Kidney epithelial cell (primary cell): ENCODE measurements at regions not wholly inside any gene's neighbourhood (a gene's known extent, or its start where the extent isn't known, plus 50 kb on each side); places are given as distances from the start of the nearest gene placed in this dataset.
A peak's percentile ranks its signal among the peaks of the same experiment; 100 is the strongest.

Experiments used
- DNase-seq: peaks from one replicate; pipeline ENCODE4 v3.0.0-alpha.2; 2010; ENCODE audit warnings: low read depth
- H3K27me3 ChIP-seq: 2 replicates; pipeline ENCODE4 v1.6.0; 2011; ENCODE audit warnings: low read length; ENCODE audit not compliant: control insufficient read depth, insufficient read depth
- H3K36me3 ChIP-seq: 2 replicates; pipeline ENCODE4 v1.5.1; 2011; ENCODE audit warnings: low read length; ENCODE audit not compliant: control insufficient read depth, insufficient read depth
- H3K4me3 ChIP-seq: 2 replicates; pipeline ENCODE4 v1.5.1; 2011; ENCODE audit warnings: low read depth, mild to moderate bottlenecking, control low read depth, low read length
- TF ChIP-seq, protein P1 (sequence below): IDR thresholded peaks from 2 replicates; pipeline ENCODE4 v1.5.1; 2011; ENCODE audit warnings: mild to moderate bottlenecking, moderate library complexity, low read length, control low read depth, inconsistent platforms; ENCODE audit not compliant: insufficient read depth, poor library complexity, severe bottlenecking

DNA sequence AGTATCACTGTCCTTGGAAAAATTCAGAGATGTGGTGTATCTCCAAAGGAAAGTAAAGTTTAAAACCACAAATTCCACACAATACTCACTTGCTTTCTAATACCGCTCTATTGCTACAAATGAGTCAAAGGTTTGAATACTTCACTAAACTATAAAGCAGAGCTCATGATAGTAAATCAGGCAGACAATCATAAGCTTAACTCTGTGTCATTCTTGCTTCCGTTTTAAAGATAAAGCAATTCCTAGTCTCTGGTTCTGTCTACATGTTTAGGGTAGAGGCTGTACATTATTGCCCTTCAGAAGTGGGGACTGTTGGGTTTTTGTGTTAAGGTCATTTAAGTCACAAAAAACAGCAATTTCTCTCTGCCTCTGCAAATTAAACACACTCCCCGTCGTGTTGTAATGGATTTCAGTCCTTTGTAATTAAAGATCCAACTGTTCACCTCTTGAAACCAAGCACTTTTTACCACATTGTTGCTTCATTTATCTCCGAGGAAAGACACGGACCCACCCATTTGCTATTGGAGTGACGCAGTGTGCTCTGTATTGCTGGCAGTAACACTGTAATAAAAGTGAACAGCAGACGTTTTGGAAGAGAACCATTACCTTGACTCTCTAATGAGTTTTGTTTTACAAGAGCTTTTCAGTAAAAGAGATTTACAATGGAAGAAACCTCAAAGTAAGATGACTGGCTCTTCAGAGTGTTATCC is 83.1 kb upstream of the CNTNAP4 start:
- DNase-seq = no peak
- TF ChIP-seq, protein P1, sequence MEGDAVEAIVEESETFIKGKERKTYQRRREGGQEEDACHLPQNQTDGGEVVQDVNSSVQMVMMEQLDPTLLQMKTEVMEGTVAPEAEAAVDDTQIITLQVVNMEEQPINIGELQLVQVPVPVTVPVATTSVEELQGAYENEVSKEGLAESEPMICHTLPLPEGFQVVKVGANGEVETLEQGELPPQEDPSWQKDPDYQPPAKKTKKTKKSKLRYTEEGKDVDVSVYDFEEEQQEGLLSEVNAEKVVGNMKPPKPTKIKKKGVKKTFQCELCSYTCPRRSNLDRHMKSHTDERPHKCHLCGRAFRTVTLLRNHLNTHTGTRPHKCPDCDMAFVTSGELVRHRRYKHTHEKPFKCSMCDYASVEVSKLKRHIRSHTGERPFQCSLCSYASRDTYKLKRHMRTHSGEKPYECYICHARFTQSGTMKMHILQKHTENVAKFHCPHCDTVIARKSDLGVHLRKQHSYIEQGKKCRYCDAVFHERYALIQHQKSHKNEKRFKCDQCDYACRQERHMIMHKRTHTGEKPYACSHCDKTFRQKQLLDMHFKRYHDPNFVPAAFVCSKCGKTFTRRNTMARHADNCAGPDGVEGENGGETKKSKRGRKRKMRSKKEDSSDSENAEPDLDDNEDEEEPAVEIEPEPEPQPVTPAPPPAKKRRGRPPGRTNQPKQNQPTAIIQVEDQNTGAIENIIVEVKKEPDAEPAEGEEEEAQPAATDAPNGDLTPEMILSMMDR = no peak
- Histone ChIP-seq H3K27me3 (no peaks in the 10 kb centered on the region), H3K36me3 (no peaks in the 10 kb centered on the region), H3K4me3 (no peak overlapping the region)

DNA sequence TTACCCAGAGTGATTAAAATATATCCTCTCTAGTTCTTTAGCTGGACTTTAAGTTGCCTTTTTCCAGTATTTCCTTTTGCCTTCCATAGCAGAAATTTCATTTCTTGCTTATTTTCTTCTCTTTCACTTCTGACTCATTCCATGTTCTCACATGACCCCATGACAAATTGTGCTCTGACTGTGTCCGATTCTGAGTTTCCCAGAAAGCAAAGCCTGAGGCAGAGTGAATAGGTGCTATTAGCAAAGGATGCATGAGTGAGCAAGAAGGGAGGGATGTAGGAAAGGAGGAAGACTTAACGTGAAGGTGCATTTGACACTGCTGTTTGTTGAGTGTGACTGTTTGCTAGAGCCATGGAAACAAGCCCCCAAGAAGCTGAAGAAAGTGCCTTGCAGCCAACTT is 82.6 kb upstream of the CNTNAP4 start:
- peak; percentile 53 for DNase-seq
- Histone ChIP-seq H3K27me3 (no peaks in the 10 kb centered on the region), H3K36me3 (no peaks in the 10 kb centered on the region), H3K4me3 (no peak overlapping the region)
- TF ChIP-seq, protein P1 = no peak

DNA sequence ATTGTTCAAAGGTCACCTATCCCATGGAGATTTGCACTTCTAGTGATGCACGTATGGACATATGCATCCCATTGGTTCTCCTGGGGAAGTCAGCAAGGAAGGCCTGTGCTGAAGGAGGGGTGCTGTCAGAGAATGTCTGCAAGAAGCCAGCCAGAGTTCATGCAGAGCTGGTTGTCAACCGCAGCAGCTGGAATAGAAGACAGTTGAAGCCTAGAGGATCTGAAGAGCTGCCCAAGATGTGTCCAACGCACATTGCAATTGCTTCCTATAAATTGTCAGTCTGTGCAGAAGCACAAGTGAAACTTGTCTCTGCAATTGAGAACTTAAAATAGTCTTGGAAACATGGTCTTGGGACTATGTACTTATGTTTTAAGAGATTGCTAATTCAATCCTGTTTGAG is 82.1 kb upstream of the CNTNAP4 start:
- no peak for DNase-seq
- no peaks in the 10 kb centered on the region for H3K27me3 ChIP-seq
- TF ChIP-seq, protein P1 = no peak
- H3K36me3 ChIP-seq = no peaks in the 10 kb centered on the region
- no peak overlapping the region for H3K4me3 ChIP-seq

DNA sequence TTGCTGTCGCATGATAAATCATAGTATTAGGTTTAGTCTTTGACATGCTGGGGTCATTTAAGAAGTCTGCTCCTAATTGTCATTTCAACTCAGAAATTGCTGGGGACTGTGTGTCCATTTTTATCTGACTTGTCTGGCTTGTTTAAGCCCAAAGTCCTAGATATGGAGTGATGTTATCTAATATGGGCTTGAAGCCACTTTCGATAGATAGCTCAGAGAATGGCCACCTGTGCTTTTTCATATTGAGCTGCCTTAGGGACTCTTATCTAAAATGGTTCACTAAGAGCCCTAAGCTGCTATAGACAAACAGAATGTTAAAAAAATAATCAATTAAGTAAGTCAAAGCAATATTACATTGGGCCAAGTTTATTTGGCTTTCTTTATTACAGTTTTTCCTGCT is 81.6 kb upstream of the CNTNAP4 start:
- DNase-seq = no peak
- Histone ChIP-seq H3K36me3 (no peaks in the 10 kb centered on the region), H3K27me3 (no peaks in the 10 kb centered on the region), H3K4me3 (no peak overlapping the region)
- TF ChIP-seq, protein P1 = no peak

DNA sequence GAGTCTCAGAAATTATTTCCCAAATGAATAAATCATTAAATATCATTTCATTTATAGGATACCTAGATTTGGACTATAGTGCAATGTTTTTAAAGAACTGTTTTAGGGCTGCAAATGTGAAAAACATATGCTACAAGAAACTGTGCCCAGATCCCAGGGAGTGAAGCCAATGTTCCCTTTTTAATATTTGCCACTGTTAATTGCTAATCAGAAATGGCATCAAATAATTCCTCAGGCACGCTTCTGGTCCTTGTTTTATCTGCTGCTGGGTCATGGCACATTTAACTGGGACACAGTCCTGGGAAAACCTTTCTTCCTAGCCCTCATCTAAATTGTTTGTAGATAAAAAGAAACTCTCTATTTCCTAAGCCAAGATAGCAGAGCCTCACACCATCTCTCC is 79.3 kb upstream of the CNTNAP4 start:
- DNase-seq = no peak
- no peak overlapping the region for H3K4me3 ChIP-seq
- H3K27me3 ChIP-seq = no peaks in the 10 kb centered on the region
- TF ChIP-seq, protein P1 = no peak
- no peaks in the 10 kb centered on the region for H3K36me3 ChIP-seq

DNA sequence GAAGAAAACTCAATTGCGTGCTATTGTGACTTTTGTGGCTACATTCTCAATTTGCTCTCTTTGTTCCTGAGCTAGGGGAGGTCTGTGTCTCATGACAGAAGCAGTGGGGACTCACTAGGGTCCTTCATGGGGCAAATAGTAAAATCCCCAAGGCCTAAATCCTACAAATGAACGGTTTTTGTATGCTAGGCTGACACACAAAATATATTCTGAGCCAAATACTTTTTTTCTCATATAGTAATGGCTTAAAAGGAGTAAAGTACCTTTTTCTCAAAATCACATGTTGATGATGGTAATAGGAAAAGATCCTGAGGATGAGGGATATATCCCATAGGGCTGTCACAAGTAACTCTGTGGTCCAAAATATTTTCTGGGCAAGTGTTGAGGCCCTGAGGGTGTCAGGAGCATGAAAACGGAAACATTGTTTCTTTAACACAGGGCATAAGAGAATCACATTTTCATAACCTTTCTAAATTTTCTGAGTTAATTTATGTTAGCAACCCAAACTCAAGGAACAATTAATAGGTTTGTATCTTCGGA is 77.5 kb upstream of the CNTNAP4 start:
- Histone ChIP-seq H3K4me3 (no peak overlapping the region), H3K27me3 (no peaks in the 10 kb centered on the region), H3K36me3 (no peaks in the 10 kb centered on the region)
- DNase-seq = no peak
- TF ChIP-seq, protein P1 = no peak
